ENCODE measurements at regions not wholly inside any gene's neighbourhood (a gene's known extent, or its start where the extent isn't known, plus 50 kb on each side); places are given as distances from the start of the nearest gene placed in this dataset.
"Not testable (repeated sequence)": the region's sequence is repeated elsewhere in the genome, so short reads cannot be mapped to it uniquely, and the experiment has no call there.

DNA sequence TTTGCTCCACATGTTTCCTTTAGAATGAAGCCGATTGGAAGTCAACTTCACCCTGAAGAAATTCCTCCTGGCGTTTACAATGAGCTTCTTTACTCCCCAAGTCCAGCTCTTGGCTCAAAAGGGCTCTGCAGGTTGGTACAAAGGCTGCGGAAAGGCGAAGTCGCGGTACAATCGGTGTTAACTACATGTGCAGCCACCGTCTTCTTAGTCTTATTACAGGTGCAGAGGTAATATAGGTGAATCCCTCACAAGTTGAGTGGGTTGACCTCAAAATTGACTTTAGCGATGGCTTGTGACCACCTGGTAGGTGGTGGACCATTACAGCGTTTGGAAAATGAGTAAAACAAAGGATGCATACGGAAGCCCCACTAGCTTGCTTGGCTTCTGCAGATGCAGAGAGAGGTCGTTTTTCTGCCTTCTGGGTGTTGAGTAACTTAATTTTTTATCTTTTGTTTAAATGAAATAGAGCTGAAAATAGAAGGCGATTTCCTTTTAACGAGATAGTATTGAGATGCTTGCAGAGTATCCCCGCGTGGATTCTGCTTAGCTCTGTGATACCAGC lies 98.0 kb downstream of the TRIM27 start:
- Histone ChIP-seq H3K9me3 (peaks cover 4% of the 10 kb centered on the region; the same call in 1 of the 2 replicates), H4K20me1 (no peaks in the 10 kb centered on the region), H3K36me3 (no peaks in the 10 kb centered on the region), H3K4me3 (no peak overlapping the region), H3K4me2 (no peak overlapping the region), H3K27ac (no peak overlapping the region), H3K4me1 (no peaks in the 10 kb centered on the region), H3K9ac (no peak overlapping the region), H3K27me3 (peaks cover 9% of the 10 kb centered on the region)
- TF ChIP-seq Cebpa-rat (IDR thresholded peaks at IDR 0.05), result no peak

DNA sequence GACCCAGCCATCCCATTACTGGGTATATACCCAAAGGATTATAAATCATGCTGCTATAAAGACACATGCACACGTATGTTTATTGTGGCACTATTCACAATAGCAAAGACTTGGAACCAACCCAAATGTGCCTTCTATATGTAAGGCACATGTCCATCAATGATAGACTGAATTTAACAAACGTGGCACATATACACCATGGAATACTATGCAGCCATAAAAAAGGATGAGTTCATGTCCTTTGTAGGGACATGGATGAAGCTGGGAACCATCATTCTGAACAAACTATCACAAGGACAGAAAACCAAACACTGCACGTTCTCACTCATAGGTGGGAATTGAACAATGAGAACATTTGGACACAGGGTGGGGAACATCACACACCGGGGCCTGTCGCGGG lies 92.1 kb downstream of the TRIM27 start:
- H3K27me3 ChIP-seq, H3K4me1 ChIP-seq, H3K9ac ChIP-seq, H3K4me3 ChIP-seq, H3K36me3 ChIP-seq, H4K20me1 ChIP-seq, H3K27ac ChIP-seq, H3K9me3 ChIP-seq, H3K4me2 ChIP-seq: not testable (repeated sequence)

DNA sequence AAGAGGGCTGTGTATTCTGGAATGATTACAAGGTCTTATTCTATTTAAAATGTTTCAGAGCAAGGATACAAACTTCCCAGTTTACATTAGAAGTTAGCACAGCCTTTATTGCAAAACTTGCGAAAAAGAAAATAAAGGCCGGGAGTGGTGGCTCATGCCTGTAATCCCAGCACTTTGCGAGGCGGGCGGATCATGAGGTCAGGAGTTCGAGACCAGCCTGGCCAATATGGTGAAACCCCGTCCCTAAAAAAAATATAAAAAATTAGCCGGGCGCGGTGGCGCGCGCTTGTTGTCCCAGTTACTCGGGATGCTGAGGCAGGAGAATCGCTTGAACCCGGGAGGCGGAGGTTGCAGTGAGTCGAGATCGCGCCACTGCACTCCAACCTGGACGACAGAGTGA lies 87.1 kb downstream of the TRIM27 start:
- H3K9me3 ChIP-seq, H3K27ac ChIP-seq, H3K27me3 ChIP-seq, H3K4me1 ChIP-seq, H3K9ac ChIP-seq, H3K36me3 ChIP-seq, H4K20me1 ChIP-seq: not testable (repeated sequence)
- Histone ChIP-seq H3K4me2 (peak overlapping the region; percentile 75; the same call in 1 of the 2 replicates), H3K4me3 (peak overlapping the region; percentile 75; the same call in 1 of the 2 replicates)

DNA sequence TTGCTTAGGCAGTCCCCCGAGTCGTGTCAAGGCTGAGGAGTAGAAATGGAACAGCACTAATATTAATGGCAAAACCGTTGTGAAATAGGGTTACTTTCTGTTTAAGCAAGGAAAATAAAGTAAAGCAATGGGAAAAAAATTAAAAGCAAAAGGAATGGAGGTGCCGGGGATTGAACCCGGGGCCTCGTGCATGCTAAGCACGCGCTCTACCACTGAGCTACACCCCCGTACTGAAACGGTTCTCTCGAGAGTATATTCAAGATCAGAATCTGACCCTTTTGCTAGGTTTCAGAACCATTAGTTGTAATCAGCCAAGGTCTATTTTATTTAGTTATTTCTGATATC lies 85.5 kb downstream of the TRIM27 start:
- Histone ChIP-seq H4K20me1 (no peaks in the 10 kb centered on the region), H3K27me3 (no peaks in the 10 kb centered on the region), H3K4me3 (peak overlapping the region; percentile 75), H3K9me3 (no peaks in the 10 kb centered on the region), H3K4me2 (peak overlapping the region; percentile 75), H3K9ac (peak overlapping the region; percentile 84), H3K36me3 (no peaks in the 10 kb centered on the region), H3K27ac (peak overlapping the region; percentile 84), H3K4me1 (peaks cover 9% of the 10 kb centered on the region; the same call in 1 of the 2 replicates)
- no peak for TF ChIP-seq Cebpa-rat (IDR thresholded peaks at IDR 0.05)

DNA sequence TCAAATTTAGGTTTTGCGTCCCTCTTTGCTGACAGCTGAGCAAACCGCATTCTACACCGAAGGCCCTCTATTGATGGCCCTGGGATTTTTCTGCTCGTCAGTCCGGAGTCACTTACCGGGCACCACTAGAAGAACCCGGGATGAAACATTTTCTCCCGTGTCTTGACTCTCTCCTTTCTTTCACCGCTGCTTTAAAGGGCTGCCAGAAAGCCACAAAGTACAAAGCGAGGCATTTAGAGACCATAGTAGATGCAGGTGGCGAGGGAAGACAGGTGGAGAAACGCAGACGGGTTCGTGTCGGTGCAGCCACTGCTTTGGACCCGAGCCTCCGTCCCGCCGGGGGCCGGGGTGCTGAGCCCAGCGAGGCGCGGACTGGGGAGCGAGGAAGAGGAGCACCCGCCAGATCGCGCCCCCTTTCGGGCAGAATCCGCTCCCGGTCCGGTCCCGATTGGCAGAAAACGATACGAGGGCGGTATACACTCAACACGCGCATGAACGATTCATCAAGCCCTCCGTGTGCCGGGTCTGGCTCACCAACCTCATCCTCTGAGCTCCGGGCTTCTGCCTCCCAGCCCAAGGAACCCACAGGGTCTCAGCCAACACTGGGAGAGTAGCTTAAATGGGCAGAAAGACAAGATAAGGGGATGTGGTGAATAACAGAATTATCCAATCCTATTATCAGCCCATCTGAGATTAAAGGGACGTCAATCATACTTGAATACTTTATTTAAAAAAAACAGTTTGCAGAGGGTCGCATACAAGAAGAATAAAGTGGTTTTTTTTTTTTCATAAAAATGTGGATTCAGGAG lies 84.9 kb downstream of the TRIM27 start:
- no peak for TF ChIP-seq Cebpa-rat (IDR thresholded peaks at IDR 0.05)
- peak overlapping the region; percentile 75 for H3K4me3 ChIP-seq
- peak overlapping the region; percentile 84 for H3K27ac ChIP-seq
- H3K36me3 ChIP-seq, result no peaks in the 10 kb centered on the region
- peak overlapping the region; percentile 84 for H3K9ac ChIP-seq
- H3K4me2 ChIP-seq, result peak overlapping the region; percentile 75
- no peaks in the 10 kb centered on the region for H3K27me3 ChIP-seq
- peaks cover 9% of the 10 kb centered on the region; the same call in 1 of the 2 replicates for H3K4me1 ChIP-seq
- no peaks in the 10 kb centered on the region for H4K20me1 ChIP-seq
- H3K9me3 ChIP-seq, result no peaks in the 10 kb centered on the region

DNA sequence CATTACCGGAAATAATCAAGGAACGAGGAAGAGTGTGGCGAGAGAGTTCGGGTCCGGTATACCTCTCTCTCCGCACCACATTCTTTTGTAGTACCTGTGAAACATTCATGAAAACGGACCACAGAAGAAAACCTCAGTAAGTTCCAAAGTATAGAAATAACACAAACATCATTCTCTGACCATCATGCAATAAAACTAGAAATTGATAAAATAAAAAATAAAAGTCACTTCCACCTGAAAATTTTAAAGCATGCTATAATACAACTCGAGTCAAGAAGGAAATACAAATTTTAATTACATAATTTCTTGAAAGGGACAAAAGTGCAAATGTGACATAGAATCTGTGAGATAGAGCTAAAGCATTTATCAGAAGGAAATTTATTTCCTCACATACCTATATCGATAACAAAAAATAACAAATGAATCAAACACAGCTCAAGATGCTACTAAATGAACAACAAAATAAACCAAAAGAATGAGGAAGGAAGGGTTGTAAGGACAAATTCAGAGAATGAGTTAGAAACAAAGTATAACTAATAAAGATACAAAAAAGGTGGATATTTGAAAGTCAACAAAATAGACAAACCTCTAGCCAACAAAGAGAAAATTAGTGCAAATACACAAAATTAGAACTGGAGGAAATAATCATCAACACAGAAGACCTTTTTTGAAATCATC lies 84.2 kb downstream of the TRIM27 start:
- Histone ChIP-seq H3K27me3 (no peaks in the 10 kb centered on the region), H3K9me3 (no peaks in the 10 kb centered on the region), H3K4me2 (peak overlapping the region; percentile 75), H4K20me1 (no peaks in the 10 kb centered on the region), H3K4me3 (peak overlapping the region; percentile 75), H3K9ac (peak overlapping the region; percentile 84), H3K36me3 (no peaks in the 10 kb centered on the region), H3K4me1 (peaks cover 9% of the 10 kb centered on the region; the same call in 1 of the 2 replicates), H3K27ac (no peak overlapping the region; the same call in 1 of the 2 replicates)
- no peak for TF ChIP-seq Cebpa-rat (IDR thresholded peaks at IDR 0.05)

DNA sequence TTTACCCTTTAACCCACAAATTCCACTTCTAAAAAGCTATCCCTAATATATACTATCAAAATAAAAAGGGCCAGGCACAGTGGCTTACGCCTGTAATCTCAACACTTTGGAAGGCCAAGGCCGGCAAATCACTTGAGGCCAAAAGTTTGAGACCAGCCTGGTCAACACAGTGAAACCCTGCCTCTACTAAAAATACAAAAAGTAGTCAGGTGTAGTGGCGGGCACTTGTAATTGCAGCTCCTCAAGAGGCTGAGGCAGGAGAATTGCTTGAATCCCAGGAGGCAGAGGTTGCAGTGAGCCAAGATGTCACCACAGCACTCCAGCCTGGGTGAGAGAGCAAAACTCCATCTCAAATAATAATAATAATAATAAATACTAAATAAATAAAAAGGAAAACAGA lies 82.5 kb downstream of the TRIM27 start:
- H3K36me3 ChIP-seq, result no peaks in the 10 kb centered on the region
- peaks cover 9% of the 10 kb centered on the region; the same call in 1 of the 2 replicates for H3K4me1 ChIP-seq
- no peaks in the 10 kb centered on the region for H3K27me3 ChIP-seq
- no peak for TF ChIP-seq Cebpa-rat (IDR thresholded peaks at IDR 0.05)
- no peak overlapping the region for H3K4me3 ChIP-seq
- no peaks in the 10 kb centered on the region for H4K20me1 ChIP-seq
- H3K9me3 ChIP-seq, result no peaks in the 10 kb centered on the region; the same call in 1 of the 2 replicates
- H3K4me2 ChIP-seq, result no peak overlapping the region
- no peak overlapping the region for H3K9ac ChIP-seq
- H3K27ac ChIP-seq, result no peak overlapping the region

DNA sequence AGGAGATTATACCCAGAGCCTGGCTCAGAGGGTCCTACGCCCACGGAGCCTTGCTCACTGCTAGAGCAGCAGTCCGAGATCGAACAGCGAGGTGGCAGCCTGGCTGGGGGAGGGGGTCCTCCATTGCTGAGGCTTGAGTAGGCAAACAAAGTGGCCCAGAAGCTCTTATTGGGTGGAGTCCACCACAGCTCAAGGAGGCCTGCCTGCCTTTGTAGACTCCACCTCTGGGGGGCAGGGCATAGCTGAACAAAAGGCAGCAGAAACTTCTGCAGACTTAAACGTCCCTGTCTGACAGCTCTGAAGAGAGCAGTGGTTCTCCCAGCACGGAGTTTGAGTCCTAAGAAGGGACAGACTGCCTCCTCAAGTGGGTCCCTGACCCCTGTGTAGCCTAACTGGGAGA lies 75.0 kb downstream of the TRIM27 start:
- H3K4me3 ChIP-seq, H3K36me3 ChIP-seq, H3K9ac ChIP-seq, H3K27ac ChIP-seq, H4K20me1 ChIP-seq, H3K9me3 ChIP-seq, H3K4me1 ChIP-seq, H3K4me2 ChIP-seq, H3K27me3 ChIP-seq: not testable (repeated sequence)

Data from BLaER1 (cell line).